ENCODE measurements at regions not wholly inside any gene's neighbourhood (a gene's known extent, or its start where the extent isn't known, plus 50 kb on each side); places are given as distances from the start of the nearest gene placed in this dataset.

- DNase-seq (no peak), ATAC-seq (peak; percentile 93)
- Histone ChIP-seq H3K4me1 (ENCODE audit: low read depth) (peaks cover 17% of the 10 kb centered on the region), H3K9me3 (no peaks in the 10 kb centered on the region), H3K36me3 (ENCODE audit: low read depth) (no peaks in the 10 kb centered on the region), H3K4me3 (no peak overlapping the region)
- intact Hi-C loops (cut with DNase I, micrococcal nuclease): no loop called here
- no peak for TF ChIP-seq CTCF (IDR thresholded peaks at IDR 0.05)
These were observed 249.7 kb upstream of the DAB2 start for GRCh38 chr5:39674209-39675082.

- no peak for DNase-seq
- H3K4me3 ChIP-seq: no peak overlapping the region
- no peaks in the 10 kb centered on the region for H3K36me3 ChIP-seq (ENCODE audit: low read depth)
- TF ChIP-seq CTCF (IDR thresholded peaks at IDR 0.05): no peak
- no peak for ATAC-seq
- H3K4me1 ChIP-seq (ENCODE audit: low read depth): peaks cover 13% of the 10 kb centered on the region
- intact Hi-C loops (cut with DNase I, micrococcal nuclease): no loop called here
- no peaks in the 10 kb centered on the region for H3K9me3 ChIP-seq
These were observed 246.8 kb upstream of the DAB2 start for GRCh38 chr5:39671561-39671961.

- DNase-seq (no peak), ATAC-seq (no peak)
- no peak for TF ChIP-seq CTCF (IDR thresholded peaks at IDR 0.05)
- intact Hi-C loops (cut with DNase I, micrococcal nuclease): no loop called here
- Histone ChIP-seq H3K4me1 (ENCODE audit: low read depth) (peaks cover 13% of the 10 kb centered on the region), H3K4me3 (no peak overlapping the region), H3K36me3 (ENCODE audit: low read depth) (no peaks in the 10 kb centered on the region), H3K9me3 (no peaks in the 10 kb centered on the region)
These were observed 246.2 kb upstream of the DAB2 start for GRCh38 chr5:39670955-39671354.

GRCh38 chr5:39670391-39670790 lies 245.6 kb upstream of the DAB2 start:
- intact Hi-C loops (cut with DNase I, micrococcal nuclease): no loop called here
- TF ChIP-seq CTCF (IDR thresholded peaks at IDR 0.05): no peak

GRCh38 chr5:39668980-39669379 lies 244.2 kb upstream of the DAB2 start:
- Histone ChIP-seq H3K4me1 (ENCODE audit: low read depth) (peaks cover 13% of the 10 kb centered on the region), H3K4me3 (no peak overlapping the region), H3K36me3 (ENCODE audit: low read depth) (no peaks in the 10 kb centered on the region), H3K9me3 (no peaks in the 10 kb centered on the region)
- DNase-seq (no peak), ATAC-seq (no peak)
- intact Hi-C loops (cut with DNase I, micrococcal nuclease): no loop called here
- TF ChIP-seq CTCF (IDR thresholded peaks at IDR 0.05): no peak

More at GRCh38 chr5:39670391-39670790, 245.6 kb upstream of the DAB2 start:
- peaks cover 13% of the 10 kb centered on the region for H3K4me1 ChIP-seq (ENCODE audit: low read depth)
- ATAC-seq (no peak), DNase-seq (no peak)
- no peaks in the 10 kb centered on the region for H3K36me3 ChIP-seq (ENCODE audit: low read depth)
- H3K4me3 ChIP-seq: no peak overlapping the region
- H3K9me3 ChIP-seq: no peaks in the 10 kb centered on the region
